IMR-90 (cell line): ENCODE measurements at regions not wholly inside any gene's neighbourhood (a gene's known extent, or its start where the extent isn't known, plus 50 kb on each side); places are given as distances from the start of the nearest gene placed in this dataset.

Experiments
- ATAC-seq: fragments of 200-7000 bp; cut with Tn5 transposase; 2 replicates; pipeline ENCODE4 v1.9.1; 2020; ENCODE audit warnings: low read depth, mild to moderate bottlenecking, moderate library complexity
- BruUV-seq: library from RNA; stranded (reverse); fragments of 400-500 nt; replicated peaks from 2 replicates; lab custom pipeline; 2021; lab: Mats Ljungman, UMichigan
- CTCF ChIA-PET: fragments of 300-600 bp; formaldehyde crosslinking; extraction: SDS; loops from one replicate; lab custom pipeline; 2021; ENCODE audit warnings: antibody characterized with exemption; lab: Yijun Ruan, JAX
- POLR2A ChIA-PET: fragments of 300-600 bp; sonication (Branson Sonifier 250); formaldehyde crosslinking; loops from one replicate; lab custom pipeline; 2022; ENCODE audit warnings: antibody characterized with exemption; ENCODE audit not compliant: unreplicated experiment; lab: Charles Lee
- DNase-seq: peaks from one replicate; pipeline ENCODE4 v3.0.0; 2013
- H2AFZ ChIP-seq: replicated peaks from 2 replicates; pipeline ENCODE3; 2013; ENCODE audit warnings: low read length, mild to moderate bottlenecking; ENCODE audit not compliant: poor library complexity
- H2AK5ac ChIP-seq: 2 replicates; pipeline ENCODE4 v1.6.1; 2013; ENCODE audit warnings: low read depth, low read length, inconsistent platforms
- H2AK9ac ChIP-seq: replicated peaks from 2 replicates; pipeline ENCODE3; 2013; ENCODE audit warnings: mild to moderate bottlenecking, low read depth, low read length, moderate library complexity; ENCODE audit not compliant: poor library complexity
- H2BK120ac ChIP-seq: 2 replicates; pipeline ENCODE4 v1.6.1; 2013; ENCODE audit warnings: low read depth, low read length, inconsistent platforms
- H2BK15ac ChIP-seq: 3 replicates; pipeline ENCODE4 v1.6.1; 2013; ENCODE audit warnings: low read depth, low read length, inconsistent platforms
- H2BK20ac ChIP-seq: 2 replicates; pipeline ENCODE4 v1.6.1; 2013; ENCODE audit warnings: low read depth, mild to moderate bottlenecking, inconsistent platforms, low read length, moderate library complexity
- H2BK5ac ChIP-seq: 2 replicates; pipeline ENCODE4 v1.6.1; 2013; ENCODE audit warnings: mild to moderate bottlenecking, low read depth, low read length, inconsistent platforms; ENCODE audit not compliant: poor library complexity, severe bottlenecking
- H3K14ac ChIP-seq: replicated peaks from 2 replicates; pipeline ENCODE4 v1.6.1; 2013; ENCODE audit warnings: low read depth, low read length, inconsistent platforms
- H3K18ac ChIP-seq: 2 replicates; pipeline ENCODE4 v1.6.1; 2013; ENCODE audit warnings: low read depth, low read length, control low read depth
- H3K23ac ChIP-seq: 2 replicates; pipeline ENCODE4 v1.6.1; 2013; ENCODE audit warnings: low read depth, low read length, inconsistent platforms
- H3K27ac ChIP-seq: 2 replicates; pipeline ENCODE4 v1.5.1; 2013; ENCODE audit warnings: mild to moderate bottlenecking, control low read depth, low read length; ENCODE audit not compliant: insufficient read depth
- H3K27me3 ChIP-seq: 2 replicates; pipeline ENCODE4 v1.6.1; 2013; ENCODE audit warnings: low read length; ENCODE audit not compliant: control insufficient read depth, insufficient read depth
- H3K36me3 ChIP-seq: 2 replicates; pipeline ENCODE4 v1.6.1; 2013; ENCODE audit warnings: low read length, mixed read lengths; ENCODE audit not compliant: control insufficient read depth, insufficient read depth
- H3K4ac ChIP-seq: 2 replicates; pipeline ENCODE4 v1.6.1; 2013; ENCODE audit warnings: low read depth, low read length, inconsistent platforms
- H3K4me1 ChIP-seq: 2 replicates; pipeline ENCODE4 v1.6.1; 2013; ENCODE audit warnings: low read length, mixed read lengths; ENCODE audit not compliant: control insufficient read depth, insufficient read depth
- H3K4me2 ChIP-seq: 2 replicates; pipeline ENCODE4 v1.6.1; 2013; ENCODE audit warnings: low read depth, mild to moderate bottlenecking, control low read depth, low read length, moderate library complexity
- H3K4me3 ChIP-seq: 2 replicates; pipeline ENCODE4 v1.5.1; 2013; ENCODE audit warnings: low read depth, mild to moderate bottlenecking, control low read depth, low read length, moderate library complexity; ENCODE audit not compliant: insufficient read depth
- H3K56ac ChIP-seq: 2 replicates; pipeline ENCODE4 v1.6.1; 2013; ENCODE audit warnings: low read length, inconsistent platforms; ENCODE audit not compliant: insufficient read depth; ENCODE audit errors: extremely low read depth
- H3K79me1 ChIP-seq, 2 experiments: 2 replicates each; pipeline ENCODE4 v1.6.1; 2013; ENCODE audit warnings: low read length in 2 of 2, inconsistent platforms in 1 of 2, low read depth in 1 of 2
- H3K9ac ChIP-seq: 2 replicates; pipeline ENCODE4 v1.6.1; 2013; ENCODE audit warnings: low read depth, low read length, control low read depth
- H3K9me1 ChIP-seq: 2 replicates; pipeline ENCODE4 v1.6.1; 2013; ENCODE audit warnings: low read length, inconsistent platforms; ENCODE audit not compliant: insufficient read depth
- H3K9me3 ChIP-seq: 2 replicates; pipeline ENCODE4 v1.6.1; 2013; ENCODE audit warnings: low read length; ENCODE audit not compliant: control insufficient read depth, insufficient read depth
- H4K20me1 ChIP-seq: 2 replicates; pipeline ENCODE4 v1.6.1; 2013; ENCODE audit warnings: low read length, inconsistent platforms; ENCODE audit not compliant: insufficient read depth
- H4K5ac ChIP-seq: 2 replicates; pipeline ENCODE4 v1.6.1; 2013; ENCODE audit warnings: mild to moderate bottlenecking, low read depth, low read length, control low read depth
- H4K8ac ChIP-seq, 2 experiments: 2 replicates each; pipeline ENCODE4 v1.6.1; 2013; ENCODE audit warnings: low read depth in 2 of 2, low read length in 2 of 2, control low read depth in 1 of 2, inconsistent platforms in 1 of 2
- H4K91ac ChIP-seq: 2 replicates; pipeline ENCODE4 v1.6.1; 2013; ENCODE audit warnings: low read depth, low read length, inconsistent platforms; ENCODE audit not compliant: insufficient read depth
- BHLHE40 ChIP-seq: fragments of 150-350 bp; IDR thresholded peaks from 2 replicates; pipeline ENCODE4 v1.6.1; 2016; ENCODE audit warnings: mild to moderate bottlenecking, low read depth, low read length
- CEBPB ChIP-seq: IDR thresholded peaks from 2 replicates; pipeline ENCODE4 v1.6.1; 2012; ENCODE audit warnings: low read depth, low read length, improper control_type of control experiment
- CHD1 ChIP-seq: IDR thresholded peaks from 2 replicates; pipeline ENCODE4 v1.6.1; 2012; ENCODE audit warnings: low read depth, low read length, improper control_type of control experiment
- CTCF ChIP-seq: conservative IDR thresholded peaks from 2 replicates; pipeline ENCODE4 v1.5.1; 2012; ENCODE audit warnings: mild to moderate bottlenecking, low read depth, low read length, improper control_type of control experiment
- ELK1 ChIP-seq: fragments of 150-350 bp; IDR thresholded peaks from 2 replicates; pipeline ENCODE4 v1.6.1; 2016; ENCODE audit warnings: low read depth, mild to moderate bottlenecking, low read length, moderate library complexity, borderline replicate concordance
- FOS ChIP-seq: fragments of 150-350 bp; IDR thresholded peaks from 2 replicates; pipeline ENCODE4 v1.6.1; 2016; ENCODE audit warnings: low read depth, low read length
- MAFK ChIP-seq: IDR thresholded peaks from 2 replicates; pipeline ENCODE4 v1.6.1; 2012; ENCODE audit warnings: low read depth, low read length, improper control_type of control experiment
- MAZ ChIP-seq: IDR thresholded peaks from 2 replicates; pipeline ENCODE4 v1.6.1; 2012; ENCODE audit warnings: low read depth, mild to moderate bottlenecking, low read length, improper control_type of control experiment, moderate library complexity, borderline replicate concordance
- MXI1 ChIP-seq: IDR thresholded peaks from 2 replicates; pipeline ENCODE4 v1.6.1; 2012; ENCODE audit warnings: low read depth, mild to moderate bottlenecking, low read length, moderate library complexity, borderline replicate concordance
- NFE2L2 ChIP-seq: fragments of 150-350 bp; IDR thresholded peaks from 2 replicates; pipeline ENCODE4 v1.6.1; 2016; ENCODE audit warnings: low read depth, mild to moderate bottlenecking, low read length
- POLR2A ChIP-seq: IDR thresholded peaks from 2 replicates; pipeline ENCODE4 v1.6.1; 2012; ENCODE audit warnings: mild to moderate bottlenecking, low read depth, low read length
- RAD21 ChIP-seq: IDR thresholded peaks from 2 replicates; pipeline ENCODE4 v1.6.1; 2012; ENCODE audit warnings: low read length, improper control_type of control experiment
- RCOR1 ChIP-seq: IDR thresholded peaks from 2 replicates; pipeline ENCODE4 v1.6.1; 2012; ENCODE audit warnings: mild to moderate bottlenecking, low read length, improper control_type of control experiment; ENCODE audit not compliant: insufficient replicate concordance
- RFX5 ChIP-seq: IDR thresholded peaks from 2 replicates; pipeline ENCODE4 v1.8.0; 2012; ENCODE audit warnings: low read depth, mild to moderate bottlenecking, low read length, moderate library complexity
- SMC3 ChIP-seq: fragments of 150-350 bp; IDR thresholded peaks from 2 replicates; pipeline ENCODE4 v1.6.1; 2016; ENCODE audit warnings: low read depth, mild to moderate bottlenecking, antibody characterized with exemption, low read length, moderate library complexity
- USF2 ChIP-seq: fragments of 150-350 bp; IDR thresholded peaks from 2 replicates; pipeline ENCODE4 v1.6.1; 2017; ENCODE audit warnings: mild to moderate bottlenecking, antibody characterized with exemption, low read length, low read depth
- WGBS, 2 experiments: methylation state at CpG; one replicate each; pipeline versions ENCODE4 v1.1.5 to v1.1.7; 2013; ENCODE audit warnings: missing lambda C conversion rate in 2 of 2; ENCODE audit not compliant: insufficient read length in 1 of 2; ENCODE audit errors: extremely low coverage in 2 of 2; 5-methylcytosine and 5-hydroxymethylcytosine counted together
- dilution Hi-C: fragments of 300-500 bp; cut with HindIII; formaldehyde crosslinking; loops from one replicate; pipeline ENCODE4 v1.14.3; 2018; ENCODE audit warnings: low sequenced_read_pairs; ENCODE audit not compliant: unreplicated experiment
- in situ Hi-C: fragments of 300-500 bp; cut with MboI; formaldehyde crosslinking; loops from 3 replicates; pipeline ENCODE4 v1.14.3; 2019; ENCODE audit warnings: low sequenced_read_pairs, inconsistent platforms, mixed read lengths
- intact Hi-C: fragments of 100-400 bp; cut with micrococcal nuclease; formaldehyde crosslinking; loops from 2 replicates; pipeline ENCODE4 v1.10.0; 2022

GRCh38 chr6:49220293-49220692 lies 242.8 kb downstream of the MMUT start:
- Histone ChIP-seq H2BK5ac (no peak overlapping the region), H3K4me1 (no peaks in the 10 kb centered on the region), H2AFZ (no peak overlapping the region), H2BK15ac (no peak overlapping the region), H3K18ac (no peak overlapping the region), H4K20me1 (no peaks in the 10 kb centered on the region), H3K14ac (no peak overlapping the region), H3K9ac (no peak overlapping the region), H2BK20ac (no peak overlapping the region), H3K27ac (no peak overlapping the region), H3K36me3 (no peaks in the 10 kb centered on the region), H3K27me3 (no peaks in the 10 kb centered on the region), H4K8ac (no peak overlapping the region), H2BK120ac (no peak overlapping the region), H3K79me1 (no peaks in the 10 kb centered on the region), H3K4me3 (no peak overlapping the region), H3K56ac (no peak overlapping the region), H3K9me1 (no peaks in the 10 kb centered on the region), H3K4ac (no peak overlapping the region), H3K4me2 (no peak overlapping the region), H2AK9ac (no peak overlapping the region), H4K91ac (no peak overlapping the region), H3K23ac (no peak overlapping the region), H4K5ac (no peak overlapping the region), H2AK5ac (no peak overlapping the region), H3K9me3 (no peaks in the 10 kb centered on the region)
- in situ Hi-C loops (no loop called here), dilution Hi-C loops (no loop called here), intact Hi-C loops (no loop called here)
- TF ChIP-seq MXI1 (no peak), CTCF (no peak), RFX5 (no peak), CHD1 (no peak), CEBPB (no peak), MAFK (no peak), SMC3 (no peak), USF2 (no peak), POLR2A (no peak), ELK1 (no peak), BHLHE40 (no peak), NFE2L2 (no peak), RCOR1 (no peak), RAD21 (no peak), MAZ (no peak), FOS (no peak)
- ChIA-PET POLR2A (no interaction called here), CTCF (no interaction called here)
- DNase-seq (no peak), ATAC-seq (no peak)
- BruUV-seq: no TSS peak
- no CpG with 5 or more reads among the region's 1 CpG for WGBS, 2 experiments
